H1 (cell line): ENCODE measurements at regions not wholly inside any gene's neighbourhood (a gene's known extent, or its start where the extent isn't known, plus 50 kb on each side); places are given as distances from the start of the nearest gene placed in this dataset.

Source experiments
- CHD2 ChIP-seq: IDR thresholded peaks from 2 replicates; pipeline ENCODE4 v1.6.1; 2012; ENCODE audit warnings: low read length, improper control_type of control experiment
- CREB1 ChIP-seq: IDR thresholded peaks from 2 replicates; pipeline ENCODE4 v1.6.1; 2012; ENCODE audit warnings: inconsistent platforms
- SIN3A ChIP-seq, 2 experiments: IDR thresholded peaks in 1 of 2; conservative IDR thresholded peaks in 1 of 2; 2 replicates each; pipeline ENCODE4 v1.6.1; 2011 to 2012; ENCODE audit warnings: low read length in 2 of 2, improper control_type of control experiment in 1 of 2, low read depth in 1 of 2, mild to moderate bottlenecking in 1 of 2
- TF ChIP-seq, protein P1 (sequence below), 3 experiments: IDR thresholded peaks; 1 replicate in 2 of 3; 2 replicates in 1 of 3; pipeline versions ENCODE4 v1.5.1 to v1.6.1; 2011; ENCODE audit warnings: low read length in 3 of 3, mild to moderate bottlenecking in 3 of 3, inconsistent platforms in 2 of 3, low read depth in 1 of 3, moderate library complexity in 1 of 3; ENCODE audit not compliant: insufficient read depth in 1 of 3; ENCODE audit errors: control extremely low read depth in 1 of 3

DNA sequence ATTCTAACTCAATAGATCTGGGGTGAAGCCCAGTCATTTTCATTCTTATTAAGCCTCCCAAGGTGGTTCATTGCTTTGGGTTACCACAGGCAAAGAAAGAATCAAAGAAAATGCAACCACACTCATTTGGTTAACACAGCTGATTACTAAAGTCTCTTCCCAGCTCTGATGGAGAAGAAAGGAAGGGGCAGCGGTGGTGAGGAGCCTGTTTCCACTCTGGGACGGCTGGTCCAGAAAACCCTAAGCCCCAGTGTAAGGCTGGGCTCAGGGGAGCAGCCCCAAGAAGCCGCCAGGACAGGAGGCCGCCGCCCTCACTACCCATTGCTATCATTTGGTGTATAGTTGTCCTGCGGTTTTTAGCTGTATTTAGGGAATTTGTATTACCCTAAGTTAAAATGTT lies 226.9 kb downstream of the CD83 start:
- TF ChIP-seq SIN3A (conservative IDR thresholded peaks at IDR 0.05 in 1 of 2, IDR thresholded peaks at IDR 0.05 in 1 of 2; ENCODE audit: low read depth in 1 of 2, low read length in 2 of 2), result no peak
- TF ChIP-seq CHD2, result no peak
- no peak for TF ChIP-seq CREB1
- TF ChIP-seq, protein P1, sequence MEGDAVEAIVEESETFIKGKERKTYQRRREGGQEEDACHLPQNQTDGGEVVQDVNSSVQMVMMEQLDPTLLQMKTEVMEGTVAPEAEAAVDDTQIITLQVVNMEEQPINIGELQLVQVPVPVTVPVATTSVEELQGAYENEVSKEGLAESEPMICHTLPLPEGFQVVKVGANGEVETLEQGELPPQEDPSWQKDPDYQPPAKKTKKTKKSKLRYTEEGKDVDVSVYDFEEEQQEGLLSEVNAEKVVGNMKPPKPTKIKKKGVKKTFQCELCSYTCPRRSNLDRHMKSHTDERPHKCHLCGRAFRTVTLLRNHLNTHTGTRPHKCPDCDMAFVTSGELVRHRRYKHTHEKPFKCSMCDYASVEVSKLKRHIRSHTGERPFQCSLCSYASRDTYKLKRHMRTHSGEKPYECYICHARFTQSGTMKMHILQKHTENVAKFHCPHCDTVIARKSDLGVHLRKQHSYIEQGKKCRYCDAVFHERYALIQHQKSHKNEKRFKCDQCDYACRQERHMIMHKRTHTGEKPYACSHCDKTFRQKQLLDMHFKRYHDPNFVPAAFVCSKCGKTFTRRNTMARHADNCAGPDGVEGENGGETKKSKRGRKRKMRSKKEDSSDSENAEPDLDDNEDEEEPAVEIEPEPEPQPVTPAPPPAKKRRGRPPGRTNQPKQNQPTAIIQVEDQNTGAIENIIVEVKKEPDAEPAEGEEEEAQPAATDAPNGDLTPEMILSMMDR (IDR thresholded peaks at IDR 0.05; ENCODE audit: control extremely low read depth in 1 of 3, insufficient read depth in 1 of 3, low read depth in 1 of 3, low read length in 3 of 3), result no peak
